Astrocyte of the cerebellum (primary cell): ENCODE measurements at regions not wholly inside any gene's neighbourhood (a gene's known extent, or its start where the extent isn't known, plus 50 kb on each side); places are given as distances from the start of the nearest gene placed in this dataset.
"Not testable (repeated sequence)": the region's sequence is repeated elsewhere in the genome, so short reads cannot be mapped to it uniquely, and the experiment has no call there.

ENCODE experiments used
- DNase-seq: peaks from one replicate; pipeline ENCODE4 v3.0.0-alpha.2; 2011; ENCODE audit warnings: low read depth
- H3K4me3 ChIP-seq: 2 replicates; pipeline ENCODE4 v1.5.1; 2011; ENCODE audit warnings: mild to moderate bottlenecking, low read depth, low read length, moderate library complexity
- CTCF ChIP-seq: IDR thresholded peaks from 2 replicates; pipeline ENCODE4 v1.5.1; 2012; ENCODE audit warnings: low read length, low read depth, moderate library complexity, mild to moderate bottlenecking; ENCODE audit errors: missing control alignments
- in situ Hi-C: cut with HindIII; loops from 2 replicates; pipeline ENCODE4 v1.10.0; 2017; ENCODE audit warnings: low sequenced_read_pairs

DNA sequence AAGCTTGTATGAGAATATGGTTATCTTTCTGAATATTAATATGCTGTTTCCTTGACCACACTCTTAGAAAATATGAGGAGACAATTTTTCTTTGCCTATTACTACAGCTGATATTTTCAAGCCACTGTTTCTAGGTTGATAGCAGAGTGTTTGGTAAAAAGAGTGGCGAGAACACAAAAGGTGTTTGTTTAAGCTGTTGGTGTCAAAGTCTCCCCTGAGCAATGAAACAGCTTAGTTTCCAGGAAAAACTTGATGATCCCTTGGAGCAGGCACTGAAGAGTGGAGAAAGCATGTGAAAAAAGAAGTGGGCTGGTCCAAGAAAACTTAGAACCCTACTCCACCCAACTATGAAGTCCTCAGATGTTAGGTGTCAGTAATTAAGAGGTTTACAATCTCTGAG is 182.7 kb downstream of the TFAP2B start:
- H3K4me3 ChIP-seq, result no peak overlapping the region
- no peak for DNase-seq
- no peak for TF ChIP-seq CTCF
- in situ Hi-C loops, result no loop called here

DNA sequence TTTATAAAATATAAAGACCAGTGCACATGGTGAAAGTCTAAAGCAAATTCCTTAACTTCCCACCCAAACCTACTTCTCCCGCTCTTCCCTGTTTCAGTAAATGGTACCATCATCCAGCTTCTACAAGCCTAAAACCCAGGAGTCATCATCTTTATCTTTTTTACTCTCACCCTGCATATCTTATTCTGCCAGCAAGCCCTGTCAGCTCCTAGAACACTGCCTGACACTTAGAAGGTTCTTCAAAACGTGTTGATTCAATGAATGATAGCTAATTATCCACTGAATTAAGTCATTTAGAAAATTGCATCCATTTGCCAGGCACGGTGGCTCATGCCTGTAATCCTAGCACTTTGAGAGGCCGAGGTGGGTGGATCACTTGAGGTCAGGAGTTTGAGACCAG is 185.7 kb downstream of the TFAP2B start:
- no peak for DNase-seq
- in situ Hi-C loops, result no loop called here
- no peak overlapping the region for H3K4me3 ChIP-seq
- no peak for TF ChIP-seq CTCF

GRCh38 chr6:51005779-51006178 is 187.1 kb downstream of the TFAP2B start:
- no peak for TF ChIP-seq CTCF
- in situ Hi-C loops, result no loop called here
- no peak for DNase-seq
- H3K4me3 ChIP-seq, result no peak overlapping the region

DNA sequence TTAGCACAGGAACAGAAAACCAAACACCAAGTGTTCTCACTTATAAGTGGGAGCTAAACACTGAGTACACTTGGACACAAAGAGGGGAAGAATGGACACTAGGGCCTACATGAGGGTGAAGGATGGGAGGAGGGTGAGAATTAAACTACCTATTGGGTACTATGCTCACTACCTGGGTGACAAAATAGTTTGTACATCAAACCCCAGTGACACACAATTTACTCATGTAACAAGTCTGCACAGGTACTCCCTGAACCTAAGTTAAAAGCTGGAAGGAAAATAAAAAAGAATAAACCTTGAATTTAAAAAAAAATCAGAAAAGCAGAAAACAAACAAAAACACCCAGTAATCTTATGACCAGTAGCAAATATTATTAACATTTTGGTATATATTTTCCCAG is 188.6 kb downstream of the TFAP2B start:
- no peak for TF ChIP-seq CTCF
- H3K4me3 ChIP-seq, result no peak overlapping the region
- in situ Hi-C loops, result no loop called here
- DNase-seq, result no peak

GRCh38 chr6:51008693-51009092 is 190.0 kb downstream of the TFAP2B start:
- H3K4me3 ChIP-seq, in situ Hi-C loops: not testable (repeated sequence)

GRCh38 chr6:51013376-51013775 is 194.7 kb downstream of the TFAP2B start:
- no peak for DNase-seq
- no peak overlapping the region for H3K4me3 ChIP-seq
- TF ChIP-seq CTCF, result no peak
- in situ Hi-C loops, result no loop called here

More at GRCh38 chr6:51008693-51009092, 190.0 kb downstream of the TFAP2B start:
- DNase-seq, result not testable (repeated sequence)

GRCh38 chr6:51015394-51015793 is 196.7 kb downstream of the TFAP2B start:
- no peak for TF ChIP-seq CTCF
- no peak for DNase-seq
- in situ Hi-C loops, result no loop called here
- H3K4me3 ChIP-seq, result no peak overlapping the region
